HG03571 (cell line): ENCODE measurements at regions not wholly inside any gene's neighbourhood (a gene's known extent, or its start where the extent isn't known, plus 50 kb on each side); places are given as distances from the start of the nearest gene placed in this dataset.
"Not testable (repeated sequence)": the region's sequence is repeated elsewhere in the genome, so short reads cannot be mapped to it uniquely, and the experiment has no call there.

ENCODE experiments used
- ATAC-seq: cut with Tn5 transposase; IDR thresholded peaks from one replicate; pipeline ENCODE4 v1.9.1; 2021; ENCODE audit not compliant: unreplicated experiment

GRCh38 chr13:100776686-100777085 lies 102.1 kb upstream of the TMTC4 start:
- ATAC-seq, result not testable (repeated sequence)

- no peak for ATAC-seq
Measured at GRCh38 chr13:100773923-100774663, 99.5 kb upstream of the TMTC4 start.

GRCh38 chr13:100773429-100773828 lies 98.8 kb upstream of the TMTC4 start:
- ATAC-seq, result no peak

GRCh38 chr13:100767192-100767591 lies 92.6 kb upstream of the TMTC4 start:
- no peak for ATAC-seq

DNA sequence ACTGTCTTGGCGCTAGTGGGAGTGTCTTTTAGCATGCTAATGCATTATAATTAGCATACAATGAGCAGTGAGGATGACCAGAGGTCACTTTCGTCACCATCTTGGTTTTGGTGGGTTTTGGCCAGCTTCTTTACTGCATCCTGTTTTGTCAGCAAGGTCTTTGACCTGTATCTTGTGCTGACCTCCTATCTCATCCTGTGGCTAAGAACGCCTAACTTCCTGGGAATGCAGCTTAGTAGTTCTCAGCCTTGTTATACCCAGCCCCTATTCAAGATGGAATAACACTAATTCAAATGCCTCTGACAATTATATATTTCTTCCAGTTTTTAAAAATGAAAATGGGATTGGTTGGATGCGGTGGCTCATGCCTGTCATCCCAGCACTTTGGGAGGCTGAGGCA lies 92.0 kb upstream of the TMTC4 start:
- ATAC-seq, result not testable (repeated sequence)

- no peak for ATAC-seq
Measured at GRCh38 chr13:100764937-100765336, 90.3 kb upstream of the TMTC4 start.

DNA sequence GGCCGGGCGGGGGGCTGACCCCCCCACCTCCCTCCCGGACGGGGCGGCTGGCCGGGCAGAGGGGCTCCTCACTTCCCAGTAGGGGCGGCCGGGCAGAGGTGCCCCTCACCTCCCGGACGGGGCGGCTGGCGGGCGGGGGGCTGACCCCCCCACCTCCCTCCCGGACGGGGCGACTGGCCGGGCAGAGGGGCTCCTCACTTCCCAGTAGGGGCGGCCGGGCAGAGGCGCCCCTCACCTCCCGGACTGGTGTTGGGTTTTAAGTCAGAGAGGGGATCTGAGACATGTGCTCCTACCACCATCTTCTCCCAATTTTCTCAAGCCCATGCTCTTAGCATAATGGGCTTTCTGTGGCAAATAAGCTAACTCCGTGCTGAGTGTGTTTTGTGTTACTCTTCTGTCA lies 87.5 kb upstream of the TMTC4 start:
- not testable (repeated sequence) for ATAC-seq

DNA sequence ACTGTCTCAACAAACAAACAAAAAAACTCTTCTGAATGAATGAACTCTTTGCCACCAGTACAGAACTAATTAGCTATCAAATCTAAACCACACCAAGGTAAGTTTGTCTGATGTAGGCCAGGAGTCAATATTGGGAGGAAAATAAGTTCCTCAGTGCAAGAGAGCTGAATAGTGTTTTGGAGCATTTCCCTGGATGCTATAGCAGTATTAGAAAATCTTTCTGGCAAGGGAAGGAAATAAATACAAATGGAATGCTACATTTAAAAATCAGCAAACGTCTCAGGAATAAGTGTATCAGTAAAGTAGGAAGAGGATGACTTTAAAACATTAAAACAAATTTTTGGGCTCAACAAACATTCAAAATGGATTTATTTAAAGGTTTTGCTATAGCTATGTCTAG lies 81.3 kb upstream of the TMTC4 start:
- ATAC-seq, result no peak

DNA sequence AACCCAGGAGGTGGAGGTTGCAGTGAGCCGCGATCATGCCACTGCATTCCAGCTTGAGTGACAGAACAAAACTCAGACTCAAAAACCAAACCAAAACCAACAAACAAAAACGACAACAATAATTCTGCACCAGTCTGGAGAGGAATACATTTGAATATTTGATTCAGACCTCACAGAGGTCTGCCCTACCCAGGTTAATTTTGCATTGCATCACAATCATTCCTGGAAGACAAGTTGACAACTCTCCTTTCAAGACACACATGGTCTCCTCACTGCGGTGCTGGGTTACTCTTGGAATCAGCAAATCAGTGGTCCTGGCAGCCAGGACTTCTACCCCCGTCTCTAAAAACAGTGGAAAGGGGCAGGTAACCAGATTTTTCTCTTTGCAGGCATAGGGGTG lies 79.9 kb upstream of the TMTC4 start:
- no peak for ATAC-seq

- ATAC-seq, result no peak
Measured at GRCh38 chr13:100753376-100753775, 78.8 kb upstream of the TMTC4 start.

DNA sequence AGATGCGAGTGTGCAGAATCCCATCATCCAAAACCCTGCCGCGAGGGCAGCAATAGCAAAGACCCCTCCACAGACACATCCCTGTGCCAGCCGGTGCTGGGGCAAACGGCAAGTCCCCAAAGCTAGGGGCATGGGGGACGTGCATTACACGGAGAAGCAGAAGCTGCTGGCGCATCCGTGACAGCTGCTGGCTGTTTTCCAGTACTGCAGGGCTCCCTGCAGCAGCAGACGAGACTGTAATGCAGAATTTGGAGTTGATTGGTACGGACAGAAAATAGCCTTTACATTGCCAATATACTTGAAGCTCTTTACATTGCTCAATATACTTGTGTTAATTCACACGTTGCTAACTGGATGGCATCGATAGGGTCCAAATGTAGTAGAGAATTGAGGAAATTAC lies 77.2 kb upstream of the TMTC4 start:
- ATAC-seq, result no peak

DNA sequence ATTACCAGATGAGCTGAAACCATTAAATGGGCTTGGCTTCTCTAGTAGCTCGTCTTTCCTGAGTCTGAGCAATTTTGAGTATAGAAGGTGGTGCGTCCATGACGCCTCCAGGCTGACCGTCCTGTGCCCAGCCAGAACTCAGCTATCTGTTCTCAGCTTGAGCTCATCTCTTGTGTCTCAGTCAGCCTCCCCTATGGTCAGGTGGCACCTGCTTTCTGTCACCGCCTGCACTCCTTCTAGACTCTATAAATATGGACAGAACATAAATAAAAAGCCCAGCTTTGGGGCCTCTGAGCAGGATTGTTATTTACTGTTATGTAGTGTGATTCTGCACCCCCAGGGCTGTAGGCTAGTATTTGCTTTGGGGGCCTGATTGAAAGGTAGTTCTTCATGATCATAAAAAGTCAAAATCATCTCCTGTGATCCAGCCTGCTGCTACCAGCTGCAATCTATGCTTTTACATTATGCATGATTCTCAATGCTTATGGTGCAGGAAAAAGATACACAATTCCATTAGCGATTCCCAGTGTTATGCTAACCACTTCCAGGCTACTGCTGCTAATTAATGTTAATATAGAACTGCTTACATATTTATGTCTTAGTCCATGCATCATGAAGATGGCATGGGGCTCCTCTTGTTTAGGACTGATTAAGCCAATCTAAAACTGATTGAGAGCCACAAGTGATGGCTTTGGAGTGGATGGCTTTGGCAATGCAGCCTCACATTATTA lies 72.5 kb upstream of the TMTC4 start:
- no peak for ATAC-seq

DNA sequence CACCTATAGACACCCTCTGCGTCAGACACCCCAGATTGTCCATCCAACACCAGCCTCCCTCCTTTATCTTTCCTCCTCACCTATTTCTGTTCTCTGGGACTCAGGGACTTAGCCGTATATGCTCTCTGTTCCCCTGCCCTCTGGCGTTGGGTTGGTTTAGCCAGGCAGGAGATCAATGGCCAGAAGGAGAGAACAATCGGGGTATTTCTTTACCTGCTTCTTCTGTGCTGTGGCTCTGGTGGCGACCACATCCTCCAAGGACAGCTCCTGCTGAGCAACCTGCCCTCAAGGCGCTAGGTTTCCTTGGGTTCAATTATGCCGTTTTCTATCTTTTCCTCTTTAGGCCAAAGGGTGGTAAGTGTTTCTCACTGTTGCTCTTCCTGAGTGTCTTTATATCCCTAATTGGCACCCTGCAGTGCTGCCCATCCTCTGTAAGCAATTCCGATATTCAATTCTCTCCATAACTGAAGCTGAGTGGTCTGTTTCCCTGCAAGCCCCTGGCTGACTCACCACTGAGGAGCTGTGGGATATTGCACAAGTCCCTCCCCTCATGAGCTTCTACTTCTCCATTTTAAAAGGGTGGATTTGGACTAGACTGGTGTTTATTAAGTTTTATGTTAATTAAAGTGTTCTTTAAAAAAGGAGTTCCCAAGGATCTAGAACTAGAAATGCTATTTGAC lies 63.7 kb upstream of the TMTC4 start:
- no peak for ATAC-seq

GRCh38 chr13:100735494-100735893 lies 60.9 kb upstream of the TMTC4 start:
- ATAC-seq, result no peak

- no peak for ATAC-seq
Measured at GRCh38 chr13:100734194-100734720, 59.7 kb upstream of the TMTC4 start.

DNA sequence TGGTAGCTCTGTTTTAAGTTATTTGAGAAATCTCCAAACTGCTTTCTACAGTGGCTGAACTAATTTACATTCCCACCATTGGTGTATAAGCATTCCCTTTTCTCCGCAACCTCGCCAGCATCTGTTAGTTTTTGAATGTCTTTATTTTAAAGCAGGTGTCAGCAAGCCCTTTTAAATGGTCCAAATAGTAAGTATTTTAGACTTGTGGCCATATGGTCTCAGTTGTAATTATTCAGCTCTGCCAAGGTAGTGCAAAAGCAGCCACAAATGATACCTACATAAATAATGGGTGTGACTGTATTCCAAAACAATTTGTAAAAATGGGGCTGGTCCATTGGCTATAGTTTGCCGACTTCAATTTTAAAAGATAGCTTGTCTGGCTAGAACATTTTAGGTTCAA lies 58.7 kb upstream of the TMTC4 start:
- no peak for ATAC-seq

DNA sequence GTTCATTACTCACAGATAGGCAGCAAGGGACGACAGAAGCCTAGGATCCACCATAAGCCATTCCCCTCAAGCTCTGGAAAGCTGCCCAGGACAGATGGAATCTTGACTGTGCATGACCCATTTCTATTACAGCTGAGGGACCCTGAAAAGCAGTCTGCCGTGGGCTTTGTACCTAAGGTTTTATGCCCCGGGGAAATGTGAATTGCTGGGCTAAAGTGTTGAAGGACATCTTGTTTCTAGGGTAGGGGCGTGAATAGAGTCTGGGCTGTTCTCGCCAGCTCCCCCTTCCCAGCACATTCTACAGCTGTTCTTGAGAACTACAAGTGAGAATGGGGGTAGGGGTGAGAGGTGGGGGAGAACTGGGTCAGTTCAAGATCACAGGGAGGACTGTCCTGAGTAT lies 53.6 kb upstream of the TMTC4 start:
- ATAC-seq, result no peak

GRCh38 chr13:100725472-100725871 lies 50.9 kb upstream of the TMTC4 start:
- no peak for ATAC-seq

- ATAC-seq, result no peak
Measured at GRCh38 chr13:100724568-100724967, 50.0 kb upstream of the TMTC4 start.
